HG03565 (cell line): ENCODE measurements at regions not wholly inside any gene's neighbourhood (a gene's known extent, or its start where the extent isn't known, plus 50 kb on each side); places are given as distances from the start of the nearest gene placed in this dataset.
"Not testable (repeated sequence)": the region's sequence is repeated elsewhere in the genome, so short reads cannot be mapped to it uniquely, and the experiment has no call there.

Experiments used
- ATAC-seq: cut with Tn5 transposase; IDR thresholded peaks from one replicate; pipeline ENCODE4 v1.9.1; 2021; ENCODE audit warnings: mild to moderate bottlenecking, moderate library complexity; ENCODE audit not compliant: unreplicated experiment

GRCh38 chr10:47646686-47647273, 116.6 kb downstream of the SYT15B start:
- not testable (repeated sequence) for ATAC-seq

GRCh38 chr10:47626975-47627374, 103.5 kb upstream of the AGAP9 start:
- not testable (repeated sequence) for ATAC-seq

DNA sequence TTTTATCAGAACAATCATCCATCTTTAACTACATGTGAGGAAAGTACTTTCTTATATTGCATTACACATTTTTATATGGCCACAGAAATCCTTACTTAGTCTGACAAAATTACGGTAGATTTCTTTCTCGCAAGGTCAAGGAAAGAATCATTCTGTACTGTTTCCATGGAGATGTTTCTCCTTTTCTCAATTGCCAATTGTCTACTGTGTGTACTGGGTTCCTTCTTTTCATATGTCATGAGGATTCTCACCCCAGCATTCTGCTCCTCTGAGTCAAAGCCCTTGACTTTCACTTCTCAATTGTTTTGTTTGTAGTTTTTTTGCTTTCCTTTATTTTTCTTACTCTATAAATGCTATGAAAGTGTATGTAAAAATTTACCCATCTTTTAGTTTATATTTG, 99.3 kb upstream of the AGAP9 start:
- not testable (repeated sequence) for ATAC-seq

DNA sequence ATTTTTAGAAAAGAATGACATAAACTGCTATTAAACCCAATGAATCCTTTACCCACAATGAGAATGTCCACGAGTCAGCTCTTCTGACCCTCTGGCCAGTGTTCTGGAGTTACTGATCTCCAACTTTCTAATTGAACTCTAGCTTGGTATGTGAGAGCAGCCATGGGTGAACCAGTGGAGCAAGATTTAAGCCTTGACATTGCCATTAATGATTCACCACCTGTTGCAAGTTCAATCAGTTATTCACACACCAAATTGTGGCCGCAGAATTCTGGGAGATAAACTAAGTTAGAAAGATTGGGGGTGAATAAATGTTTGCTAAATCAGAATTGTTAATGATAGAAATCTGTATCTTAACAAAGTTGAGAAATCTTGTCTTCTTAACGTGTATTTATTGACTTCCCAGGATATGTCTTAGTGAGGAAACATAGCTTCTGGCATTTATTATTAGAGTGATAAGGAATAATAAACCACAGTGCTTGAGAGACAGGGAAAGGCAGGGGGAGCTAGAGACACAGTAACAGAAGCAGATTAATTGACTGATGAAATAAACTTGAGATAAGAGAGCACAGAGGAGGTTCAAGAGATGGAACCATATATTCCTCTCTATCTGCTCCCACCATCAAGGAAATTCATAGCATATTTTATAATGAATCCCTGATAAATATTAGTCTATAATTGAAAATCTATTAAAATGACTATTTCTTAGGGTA, 96.0 kb upstream of the AGAP9 start:
- ATAC-seq = not testable (repeated sequence)

DNA sequence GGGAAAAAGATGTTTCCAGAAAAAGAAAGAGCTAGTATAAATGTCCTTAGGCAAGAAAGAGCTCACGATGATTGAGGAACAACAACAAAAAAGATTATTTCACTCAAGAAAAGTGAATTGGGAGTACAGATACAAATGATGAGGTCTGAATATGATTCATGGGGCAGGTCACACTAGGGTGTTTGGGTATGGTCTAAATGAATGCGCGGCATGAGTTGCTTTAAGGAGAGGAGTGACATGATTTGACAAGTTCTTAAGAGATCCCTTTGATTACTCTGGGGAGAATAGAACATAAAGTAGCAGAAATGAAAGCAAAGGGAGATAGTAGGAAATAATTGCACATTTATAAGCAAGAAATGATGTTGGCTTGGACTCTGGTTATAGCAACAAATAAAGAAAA, 85.9 kb upstream of the AGAP9 start:
- ATAC-seq = not testable (repeated sequence)

DNA sequence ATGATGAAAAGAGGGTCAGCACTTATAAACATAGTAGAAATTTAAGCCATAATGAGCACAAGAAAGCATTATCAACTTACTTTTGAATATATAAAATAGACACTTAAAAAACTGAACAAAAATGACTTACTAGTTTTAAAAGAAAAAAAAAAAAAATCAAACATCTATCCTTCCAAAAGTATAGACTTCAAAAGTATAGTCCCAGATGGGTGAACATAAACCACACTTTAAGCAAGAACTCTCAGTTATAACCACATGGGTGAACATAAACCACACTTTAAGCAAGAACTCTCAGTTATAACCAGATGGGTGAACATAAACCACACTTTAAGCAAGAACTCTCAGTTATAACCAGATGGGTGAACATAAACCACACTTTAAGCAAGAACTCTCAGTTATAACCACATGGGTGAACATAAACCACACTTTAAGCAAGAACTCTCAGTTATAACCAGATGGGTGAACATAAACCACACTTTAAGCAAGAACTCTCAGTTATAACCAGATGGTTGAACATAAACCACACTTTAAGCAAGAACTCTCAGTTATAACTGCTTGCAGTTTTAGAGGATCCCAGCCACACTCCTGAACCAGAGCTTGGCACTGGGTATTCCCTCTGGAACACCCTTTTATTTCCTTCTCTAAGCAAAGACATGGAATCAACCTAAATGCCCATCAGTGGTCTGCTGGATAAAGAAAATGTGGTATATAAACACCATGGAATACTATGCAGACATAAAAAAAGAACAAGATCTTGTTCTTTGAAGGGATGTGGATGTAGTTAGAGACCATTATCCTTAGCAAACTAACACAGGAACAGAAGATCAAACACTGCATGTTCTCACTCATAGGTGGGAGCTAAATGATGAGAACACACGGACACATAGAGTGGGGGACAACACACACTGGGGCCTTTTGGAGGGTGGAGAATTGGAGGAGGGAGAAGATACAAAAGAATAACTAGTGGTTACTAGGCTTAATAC, 82.6 kb upstream of the AGAP9 start:
- not testable (repeated sequence) for ATAC-seq

- not testable (repeated sequence) for ATAC-seq
Measured at GRCh38 chr10:47600604-47601003, 77.2 kb upstream of the AGAP9 start.

DNA sequence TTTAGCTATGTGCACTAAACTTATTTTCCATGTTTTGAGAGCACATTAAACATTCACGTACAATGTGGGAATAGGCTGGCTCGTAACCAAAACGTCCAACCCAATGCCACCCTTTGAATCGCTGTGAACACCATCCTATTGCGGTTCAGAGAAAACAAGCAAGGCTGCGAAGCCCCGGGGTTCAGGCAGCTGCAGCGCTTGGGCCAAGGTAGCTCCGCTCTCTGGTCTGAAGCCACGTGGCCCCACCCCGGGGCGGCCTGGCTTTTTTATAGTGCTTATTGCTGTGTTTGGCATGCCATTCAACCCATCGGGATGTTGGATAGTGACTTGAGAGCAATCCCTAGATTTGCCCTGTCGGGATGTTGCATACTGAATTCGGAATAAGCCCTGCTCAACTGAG, 76.7 kb upstream of the AGAP9 start:
- not testable (repeated sequence) for ATAC-seq

GRCh38 chr10:47599657-47600056, 76.2 kb upstream of the AGAP9 start:
- not testable (repeated sequence) for ATAC-seq

DNA sequence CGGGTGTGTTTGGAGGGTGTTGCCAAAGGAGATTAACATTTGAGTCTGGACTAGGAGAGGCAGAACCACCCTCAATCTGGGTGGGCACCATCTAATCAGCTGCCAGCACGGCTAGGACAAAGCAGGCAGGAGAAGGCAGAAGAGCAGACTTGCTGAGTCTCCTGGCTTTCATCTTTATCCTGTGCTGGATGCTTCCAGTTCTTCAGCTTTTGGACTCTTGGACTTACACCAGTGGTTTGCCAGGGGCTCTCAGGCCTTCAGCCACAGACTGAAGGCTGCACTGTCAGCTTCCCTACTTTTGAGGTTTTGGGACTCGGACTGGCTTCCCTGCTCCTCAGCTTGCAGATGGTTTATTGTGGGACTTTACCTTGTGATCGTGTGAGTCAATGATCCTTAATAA, 70.4 kb upstream of the AGAP9 start:
- ATAC-seq = not testable (repeated sequence)

- not testable (repeated sequence) for ATAC-seq
Measured at GRCh38 chr10:47593129-47593528, 69.7 kb upstream of the AGAP9 start.

- ATAC-seq = not testable (repeated sequence)
Measured at GRCh38 chr10:47590956-47591355, 67.5 kb upstream of the AGAP9 start.

- not testable (repeated sequence) for ATAC-seq
Measured at GRCh38 chr10:47590534-47590933, 67.1 kb upstream of the AGAP9 start.

- ATAC-seq = not testable (repeated sequence)
Measured at GRCh38 chr10:47582051-47582450, 58.6 kb upstream of the AGAP9 start.

DNA sequence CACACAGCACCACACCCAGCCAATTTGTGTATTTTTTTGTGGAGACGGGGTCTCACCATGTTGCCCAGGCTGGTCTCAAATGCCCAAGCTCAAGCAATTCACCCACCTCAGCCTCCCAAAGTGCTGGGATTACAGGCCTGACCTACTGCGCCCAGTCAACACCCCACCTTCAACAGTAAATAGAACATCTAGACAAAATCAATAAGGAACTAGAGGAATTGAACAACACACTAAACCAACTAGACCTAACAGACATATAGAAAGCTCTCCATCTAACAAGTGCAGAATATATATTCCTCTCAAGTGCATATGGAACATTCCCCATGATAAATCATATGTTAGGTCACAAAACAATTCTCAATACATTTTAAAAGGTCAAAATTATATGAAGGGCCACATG, 56.6 kb upstream of the AGAP9 start:
- ATAC-seq = not testable (repeated sequence)

DNA sequence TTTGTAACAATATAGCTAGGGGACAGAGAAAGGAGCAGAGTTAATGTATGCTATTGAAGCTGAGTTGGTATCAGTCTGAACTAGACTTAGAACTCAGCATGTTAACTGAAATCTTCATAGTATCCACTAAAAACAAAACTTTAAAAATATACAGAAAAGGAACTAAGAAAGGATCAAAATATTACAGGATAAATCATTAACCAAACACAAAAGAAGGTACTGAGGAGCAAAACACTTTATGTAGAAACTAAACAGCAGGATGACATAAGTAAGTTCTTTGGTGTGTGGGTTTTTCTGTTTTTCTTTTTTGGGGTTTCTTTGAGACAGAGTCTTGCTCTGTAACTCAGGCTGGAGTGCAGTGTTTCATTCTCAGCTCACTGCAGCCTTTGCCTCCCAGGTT, 55.1 kb upstream of the AGAP9 start:
- peak; percentile 90 for ATAC-seq
